ENCODE measurements at regions not wholly inside any gene's neighbourhood (a gene's known extent, or its start where the extent isn't known, plus 50 kb on each side); places are given as distances from the start of the nearest gene placed in this dataset.

- no peaks in the 10 kb centered on the region for H3K36me3 Mint-ChIP-seq (ENCODE audit: unreplicated experiment)
These were observed 345.7 kb downstream of the MTX2 start for GRCh38 chr2:176614930-176615329.

GRCh38 chr2:176619504-176619903, 350.3 kb downstream of the MTX2 start:
- no peak overlapping the region for H3K4me3 Mint-ChIP-seq (ENCODE audit: unreplicated experiment)
- no peak for DNase-seq
- H3K27ac Mint-ChIP-seq (ENCODE audit: unreplicated experiment), result no peak overlapping the region
- no peaks in the 10 kb centered on the region for H3K36me3 Mint-ChIP-seq (ENCODE audit: unreplicated experiment)
- TF ChIP-seq CTCF (IDR thresholded peaks at IDR 0.05; ENCODE audit: partially characterized antibody, unreplicated experiment), result no peak
- no peaks in the 10 kb centered on the region for H3K27me3 Mint-ChIP-seq (ENCODE audit: unreplicated experiment)
- no peaks in the 10 kb centered on the region for H3K9me3 Mint-ChIP-seq (ENCODE audit: unreplicated experiment)
- no peaks in the 10 kb centered on the region for H3K4me1 Mint-ChIP-seq (ENCODE audit: low read depth, unreplicated experiment)

More at GRCh38 chr2:176614930-176615329, 345.7 kb downstream of the MTX2 start:
- no peak for TF ChIP-seq CTCF (IDR thresholded peaks at IDR 0.05; ENCODE audit: partially characterized antibody, unreplicated experiment)
- Mint-ChIP-seq H3K4me3 (ENCODE audit: unreplicated experiment) (no peak overlapping the region), H3K4me1 (ENCODE audit: low read depth, unreplicated experiment) (no peaks in the 10 kb centered on the region), H3K27me3 (ENCODE audit: unreplicated experiment) (no peaks in the 10 kb centered on the region), H3K27ac (ENCODE audit: unreplicated experiment) (no peak overlapping the region), H3K9me3 (ENCODE audit: unreplicated experiment) (no peaks in the 10 kb centered on the region)
- no peak for DNase-seq

- Mint-ChIP-seq H3K36me3 (ENCODE audit: unreplicated experiment) (no peaks in the 10 kb centered on the region), H3K4me1 (ENCODE audit: low read depth, unreplicated experiment) (no peaks in the 10 kb centered on the region), H3K27ac (ENCODE audit: unreplicated experiment) (no peak overlapping the region), H3K4me3 (ENCODE audit: unreplicated experiment) (no peak overlapping the region), H3K27me3 (ENCODE audit: unreplicated experiment) (peaks cover 2% of the 10 kb centered on the region), H3K9me3 (ENCODE audit: unreplicated experiment) (no peaks in the 10 kb centered on the region)
- no peak for DNase-seq
- TF ChIP-seq CTCF (IDR thresholded peaks at IDR 0.05; ENCODE audit: partially characterized antibody, unreplicated experiment), result no peak
These were observed 352.1 kb downstream of the MTX2 start for GRCh38 chr2:176621350-176621749.

- Mint-ChIP-seq H3K27me3 (ENCODE audit: unreplicated experiment) (peaks cover 2% of the 10 kb centered on the region), H3K27ac (ENCODE audit: unreplicated experiment) (no peak overlapping the region), H3K36me3 (ENCODE audit: unreplicated experiment) (no peaks in the 10 kb centered on the region), H3K4me3 (ENCODE audit: unreplicated experiment) (no peak overlapping the region), H3K4me1 (ENCODE audit: low read depth, unreplicated experiment) (no peaks in the 10 kb centered on the region), H3K9me3 (ENCODE audit: unreplicated experiment) (no peaks in the 10 kb centered on the region)
- no peak for TF ChIP-seq CTCF (IDR thresholded peaks at IDR 0.05; ENCODE audit: partially characterized antibody, unreplicated experiment)
- no peak for DNase-seq
These were observed 353.6 kb downstream of the MTX2 start for GRCh38 chr2:176622792-176623191.

GRCh38 chr2:176626796-176627195, 357.6 kb downstream of the MTX2 start:
- TF ChIP-seq CTCF (IDR thresholded peaks at IDR 0.05; ENCODE audit: partially characterized antibody, unreplicated experiment), result no peak
- Mint-ChIP-seq H3K27ac (ENCODE audit: unreplicated experiment) (no peak overlapping the region), H3K4me1 (ENCODE audit: low read depth, unreplicated experiment) (no peaks in the 10 kb centered on the region), H3K36me3 (ENCODE audit: unreplicated experiment) (no peaks in the 10 kb centered on the region), H3K9me3 (ENCODE audit: unreplicated experiment) (no peaks in the 10 kb centered on the region), H3K27me3 (ENCODE audit: unreplicated experiment) (peaks cover 2% of the 10 kb centered on the region), H3K4me3 (ENCODE audit: unreplicated experiment) (no peak overlapping the region)
- DNase-seq, result no peak
